ENCODE measurements at regions not wholly inside any gene's neighbourhood (a gene's known extent, or its start where the extent isn't known, plus 50 kb on each side); places are given as distances from the start of the nearest gene placed in this dataset.

GRCh38 chr3:23665741-23666140 lies 140.0 kb upstream of the UBE2E1 start:
- Histone ChIP-seq H3K27ac (ENCODE audit: low read length in 2 of 2) (no peak overlapping the region), H2AFZ (ENCODE audit: insufficient read depth, low read depth, low read length, poor library complexity, severe bottlenecking) (no peak overlapping the region), H3K27me3 (replicated peaks in 1 of 4; ENCODE audit: control extremely low read depth in 1 of 4, control insufficient read depth in 3 of 4, insufficient read depth in 4 of 4, low read length in 3 of 4) (peaks cover 0 to 4% (median 1%) of the 10 kb centered on the region in 4 experiments), H3K79me2 (ENCODE audit: control insufficient read depth, insufficient read depth, low read length) (no peaks in the 10 kb centered on the region), H3K9me3 (ENCODE audit: control extremely low read depth in 1 of 3, control insufficient read depth in 2 of 3, insufficient read depth in 1 of 3, low read length in 2 of 3) (peaks cover 0 to 2% (median 0%) of the 10 kb centered on the region in 3 donors), H3K4me2 (replicated peaks; ENCODE audit: low read depth, low read length, poor library complexity, severe bottlenecking) (no peak overlapping the region), H4K20me1 (ENCODE audit: control insufficient read depth, insufficient read depth, low read length, poor library complexity, severe bottlenecking) (no peaks in the 10 kb centered on the region), H3K4me3 (ENCODE audit: control extremely low read depth in 1 of 5, extremely low read depth in 1 of 5, insufficient read depth in 1 of 5, low read depth in 2 of 5, low read length in 4 of 5) (no peak overlapping the region), H3K36me3 (replicated peaks in 1 of 2; ENCODE audit: control extremely low read depth in 1 of 2, control insufficient read depth in 1 of 2, extremely low read depth in 1 of 2, insufficient read depth in 2 of 2, low read length in 1 of 2) (no peaks in the 10 kb centered on the region), H3K9ac (ENCODE audit: low read length) (no peak overlapping the region), H3K4me1 (ENCODE audit: control insufficient read depth in 2 of 2, insufficient read depth in 2 of 2, low read length in 2 of 2) (peaks cover 29 to 34% of the 10 kb centered on the region in 2 donors)
- Mint-ChIP-seq H3K4me3 (no peak overlapping the region), H3K27ac (no peak overlapping the region), H3K9me3 (ENCODE audit: insufficient read depth) (no peaks in the 10 kb centered on the region), H3K4me1 (peaks cover 35% of the 10 kb centered on the region), H3K27me3 (peaks cover 13% of the 10 kb centered on the region)
- CTCF ChIA-PET, result no interaction called here
- POLR2A ChIA-PET, result no interaction called here
- DNase-seq (no peak), ATAC-seq (ENCODE audit: low read depth) (no peak)
- WGBS (ENCODE audit: insufficient coverage), result no CpG with 5 or more reads among the region's 1 CpG
- intact Hi-C loops (cut with micrococcal nuclease), result loop anchor here (10.0 kb wide), 1 partner anchor 461 kb away; the partner anchor contains the start of gene UBE2E2
- no peak for TF ChIP-seq EZH2 (IDR thresholded peaks at IDR 0.05; ENCODE audit: borderline replicate concordance, insufficient read depth, low read depth, low read length, poor library complexity, severe bottlenecking)
- TF ChIP-seq CTCF (IDR thresholded peaks at IDR 0.05), result no peak

- no peak overlapping the region for H3K27ac Mint-ChIP-seq
Observed at GRCh38 chr3:23666818-23667217, 138.9 kb upstream of the UBE2E1 start.

More at GRCh38 chr3:23666818-23667217, 138.9 kb upstream of the UBE2E1 start:
- Mint-ChIP-seq H3K4me3 (no peak overlapping the region), H3K4me1 (peaks cover 26% of the 10 kb centered on the region), H3K9me3 (ENCODE audit: insufficient read depth) (no peaks in the 10 kb centered on the region), H3K27me3 (peaks cover 16% of the 10 kb centered on the region)
- peaks cover 0 to 11% (median 5%) of the 10 kb centered on the region in 4 experiments for H3K27me3 ChIP-seq (replicated peaks in 1 of 4; ENCODE audit: control extremely low read depth in 1 of 4, control insufficient read depth in 3 of 4, insufficient read depth in 4 of 4, low read length in 3 of 4)
- no CpG with 5 or more reads among the region's 4 CpGs for WGBS (ENCODE audit: insufficient coverage)
- no peak overlapping the region for H3K4me2 ChIP-seq (replicated peaks; ENCODE audit: low read depth, low read length, poor library complexity, severe bottlenecking)
- ChIA-PET CTCF (no interaction called here), POLR2A (no interaction called here)
- peaks cover 26 to 27% of the 10 kb centered on the region in 2 donors for H3K4me1 ChIP-seq (ENCODE audit: control insufficient read depth in 2 of 2, insufficient read depth in 2 of 2, low read length in 2 of 2)
- no peaks in the 10 kb centered on the region for H3K36me3 ChIP-seq (replicated peaks in 1 of 2; ENCODE audit: control extremely low read depth in 1 of 2, control insufficient read depth in 1 of 2, extremely low read depth in 1 of 2, insufficient read depth in 2 of 2, low read length in 1 of 2)
- no peak for DNase-seq
- no peak for ATAC-seq (ENCODE audit: low read depth)
- H3K9ac ChIP-seq (ENCODE audit: low read length), result no peak overlapping the region
- no peak overlapping the region for H3K27ac ChIP-seq (ENCODE audit: low read length in 2 of 2)
- H3K79me2 ChIP-seq (ENCODE audit: control insufficient read depth, insufficient read depth, low read length), result no peaks in the 10 kb centered on the region
- H2AFZ ChIP-seq (ENCODE audit: insufficient read depth, low read depth, low read length, poor library complexity, severe bottlenecking), result no peak overlapping the region
- H3K4me3 ChIP-seq (ENCODE audit: control extremely low read depth in 1 of 5, extremely low read depth in 1 of 5, insufficient read depth in 1 of 5, low read depth in 2 of 5, low read length in 4 of 5), result no peak overlapping the region
- H4K20me1 ChIP-seq (ENCODE audit: control insufficient read depth, insufficient read depth, low read length, poor library complexity, severe bottlenecking), result no peaks in the 10 kb centered on the region
- peaks cover 0 to 2% (median 0%) of the 10 kb centered on the region in 3 donors for H3K9me3 ChIP-seq (ENCODE audit: control extremely low read depth in 1 of 3, control insufficient read depth in 2 of 3, insufficient read depth in 1 of 3, low read length in 2 of 3)
- no peak for TF ChIP-seq CTCF (IDR thresholded peaks at IDR 0.05)
- intact Hi-C loops (cut with micrococcal nuclease), result loop anchor here (10.0 kb wide), 1 partner anchor 462 kb away; the partner anchor contains the start of gene UBE2E2

All from B cell (primary cell).